ENCODE measurements at regions not wholly inside any gene's neighbourhood (a gene's known extent, or its start where the extent isn't known, plus 50 kb on each side); places are given as distances from the start of the nearest gene placed in this dataset.

DNA sequence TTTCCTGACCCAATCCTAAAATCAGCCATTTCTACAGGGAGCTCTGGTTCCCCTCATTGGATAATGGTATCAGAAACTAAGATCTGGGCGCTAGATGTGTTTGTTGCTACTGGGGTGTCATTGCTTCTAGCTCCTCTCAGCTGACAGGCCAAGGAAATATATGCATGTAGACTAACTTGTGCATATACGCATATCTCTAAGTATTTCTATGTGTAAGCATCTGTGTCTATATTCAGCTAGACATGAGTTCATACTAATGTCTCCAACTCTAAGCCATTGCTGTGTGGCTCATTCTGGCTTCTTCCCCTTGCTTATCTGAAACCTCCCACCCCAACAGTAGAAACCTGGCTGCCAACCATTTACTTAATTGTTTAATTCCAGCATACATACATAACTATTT, 130.3 kb upstream of the MAGI3 start:
- TF ChIP-seq, protein P1, sequence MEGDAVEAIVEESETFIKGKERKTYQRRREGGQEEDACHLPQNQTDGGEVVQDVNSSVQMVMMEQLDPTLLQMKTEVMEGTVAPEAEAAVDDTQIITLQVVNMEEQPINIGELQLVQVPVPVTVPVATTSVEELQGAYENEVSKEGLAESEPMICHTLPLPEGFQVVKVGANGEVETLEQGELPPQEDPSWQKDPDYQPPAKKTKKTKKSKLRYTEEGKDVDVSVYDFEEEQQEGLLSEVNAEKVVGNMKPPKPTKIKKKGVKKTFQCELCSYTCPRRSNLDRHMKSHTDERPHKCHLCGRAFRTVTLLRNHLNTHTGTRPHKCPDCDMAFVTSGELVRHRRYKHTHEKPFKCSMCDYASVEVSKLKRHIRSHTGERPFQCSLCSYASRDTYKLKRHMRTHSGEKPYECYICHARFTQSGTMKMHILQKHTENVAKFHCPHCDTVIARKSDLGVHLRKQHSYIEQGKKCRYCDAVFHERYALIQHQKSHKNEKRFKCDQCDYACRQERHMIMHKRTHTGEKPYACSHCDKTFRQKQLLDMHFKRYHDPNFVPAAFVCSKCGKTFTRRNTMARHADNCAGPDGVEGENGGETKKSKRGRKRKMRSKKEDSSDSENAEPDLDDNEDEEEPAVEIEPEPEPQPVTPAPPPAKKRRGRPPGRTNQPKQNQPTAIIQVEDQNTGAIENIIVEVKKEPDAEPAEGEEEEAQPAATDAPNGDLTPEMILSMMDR (IDR thresholded peaks at IDR 0.05; ENCODE audit: low read length) = no peak
- TF ChIP-seq EZH2 (IDR thresholded peaks at IDR 0.05; ENCODE audit: borderline replicate concordance, low read length) = no peak

All from OCI-LY1 (cell line).